ENCODE measurements at regions not wholly inside any gene's neighbourhood (a gene's known extent, or its start where the extent isn't known, plus 50 kb on each side); places are given as distances from the start of the nearest gene placed in this dataset.

DNA sequence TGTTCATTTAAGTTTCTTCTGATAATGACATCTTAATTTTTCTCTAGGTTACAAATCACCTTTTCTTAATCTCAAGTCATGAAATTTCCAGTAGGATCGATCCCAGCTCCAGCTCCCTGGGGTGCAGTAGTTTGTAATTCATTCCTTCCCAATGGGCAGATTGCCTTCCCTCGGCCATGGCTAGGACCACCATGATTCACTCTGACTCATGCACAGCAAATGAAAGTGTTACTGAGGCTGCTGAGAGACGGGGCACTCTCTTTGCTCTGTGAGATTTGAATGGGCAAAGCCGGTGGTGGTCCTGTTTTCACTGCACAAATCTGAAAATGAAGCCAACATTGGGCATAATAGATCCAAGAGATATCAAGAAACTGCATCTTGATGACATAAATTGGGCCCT lies 202.8 kb upstream of the IRS2 start:
- no peak for TF ChIP-seq EZH2phosphoT487 (IDR thresholded peaks at IDR 0.05; ENCODE audit: borderline replicate concordance, low read depth, low read length)
- TF ChIP-seq, protein P1, sequence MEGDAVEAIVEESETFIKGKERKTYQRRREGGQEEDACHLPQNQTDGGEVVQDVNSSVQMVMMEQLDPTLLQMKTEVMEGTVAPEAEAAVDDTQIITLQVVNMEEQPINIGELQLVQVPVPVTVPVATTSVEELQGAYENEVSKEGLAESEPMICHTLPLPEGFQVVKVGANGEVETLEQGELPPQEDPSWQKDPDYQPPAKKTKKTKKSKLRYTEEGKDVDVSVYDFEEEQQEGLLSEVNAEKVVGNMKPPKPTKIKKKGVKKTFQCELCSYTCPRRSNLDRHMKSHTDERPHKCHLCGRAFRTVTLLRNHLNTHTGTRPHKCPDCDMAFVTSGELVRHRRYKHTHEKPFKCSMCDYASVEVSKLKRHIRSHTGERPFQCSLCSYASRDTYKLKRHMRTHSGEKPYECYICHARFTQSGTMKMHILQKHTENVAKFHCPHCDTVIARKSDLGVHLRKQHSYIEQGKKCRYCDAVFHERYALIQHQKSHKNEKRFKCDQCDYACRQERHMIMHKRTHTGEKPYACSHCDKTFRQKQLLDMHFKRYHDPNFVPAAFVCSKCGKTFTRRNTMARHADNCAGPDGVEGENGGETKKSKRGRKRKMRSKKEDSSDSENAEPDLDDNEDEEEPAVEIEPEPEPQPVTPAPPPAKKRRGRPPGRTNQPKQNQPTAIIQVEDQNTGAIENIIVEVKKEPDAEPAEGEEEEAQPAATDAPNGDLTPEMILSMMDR (conservative IDR thresholded peaks at IDR 0.05; ENCODE audit: low read length) = no peak
- no peak overlapping the region for H3K27ac ChIP-seq (ENCODE audit: low read depth, low read length, poor library complexity, severe bottlenecking)
- H3K4me3 ChIP-seq (ENCODE audit: low read depth, low read length, poor library complexity, severe bottlenecking) = no peak overlapping the region
- no peaks in the 10 kb centered on the region for H3K9me3 ChIP-seq (ENCODE audit: low read length)
- H3K4me1 ChIP-seq (ENCODE audit: insufficient read depth, low read length, poor library complexity, severe bottlenecking) = no peaks in the 10 kb centered on the region
- POLR2A ChIA-PET = no interaction called here
- no peak overlapping the region for H3K4me2 ChIP-seq (ENCODE audit: low read length)
- intact Hi-C loops (cut with micrococcal nuclease; ENCODE audit: unreplicated experiment) = no loop called here
- CTCF ChIA-PET (ENCODE audit: unreplicated experiment) = no interaction called here
- H3K36me3 ChIP-seq (ENCODE audit: insufficient read depth, low read length) = no peaks in the 10 kb centered on the region
- H3K9me2 ChIP-seq (ENCODE audit: insufficient read depth, low read length) = no peaks in the 10 kb centered on the region
- DNase-seq (ENCODE audit: low spot score) = no peak
- H4K20me1 ChIP-seq (ENCODE audit: insufficient read depth, low read length) = no peaks in the 10 kb centered on the region
- no peak overlapping the region for H2AFZ ChIP-seq (ENCODE audit: low read length)
- BruUV-seq (replicated peaks) = no TSS peak
- H3K79me2 ChIP-seq (ENCODE audit: insufficient read depth, low read depth, low read length) = no peaks in the 10 kb centered on the region

DNA sequence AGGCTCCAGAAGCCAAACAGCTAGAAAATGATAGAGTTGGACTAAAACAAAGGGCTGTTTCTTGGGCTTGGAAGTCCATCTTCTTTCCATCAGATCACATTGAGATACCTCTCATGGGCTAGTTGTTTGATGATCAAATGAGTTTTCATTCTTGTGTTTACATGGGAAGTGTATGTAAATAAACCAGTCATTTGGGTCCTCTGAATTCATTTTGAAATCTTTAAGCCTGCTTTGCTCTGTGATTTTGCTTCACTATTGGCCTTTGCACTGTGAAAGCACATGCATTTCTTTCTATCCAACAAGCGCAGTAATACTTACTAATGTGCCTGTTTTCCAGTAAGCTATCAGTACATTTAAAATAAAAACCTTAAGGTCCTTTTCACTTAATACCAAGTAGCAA lies 200.5 kb upstream of the IRS2 start:
- Histone ChIP-seq H4K20me1 (ENCODE audit: insufficient read depth, low read length) (no peaks in the 10 kb centered on the region), H3K9me3 (ENCODE audit: low read length) (no peaks in the 10 kb centered on the region), H3K4me3 (ENCODE audit: low read depth, low read length, poor library complexity, severe bottlenecking) (no peak overlapping the region), H2AFZ (ENCODE audit: low read length) (no peak overlapping the region), H3K79me2 (ENCODE audit: insufficient read depth, low read depth, low read length) (no peaks in the 10 kb centered on the region), H3K4me1 (ENCODE audit: insufficient read depth, low read length, poor library complexity, severe bottlenecking) (no peaks in the 10 kb centered on the region), H3K4me2 (ENCODE audit: low read length) (no peak overlapping the region), H3K36me3 (ENCODE audit: insufficient read depth, low read length) (no peaks in the 10 kb centered on the region), H3K27ac (ENCODE audit: low read depth, low read length, poor library complexity, severe bottlenecking) (no peak overlapping the region), H3K9me2 (ENCODE audit: insufficient read depth, low read length) (no peaks in the 10 kb centered on the region)
- intact Hi-C loops (cut with micrococcal nuclease; ENCODE audit: unreplicated experiment) = no loop called here
- CTCF ChIA-PET (ENCODE audit: unreplicated experiment) = no interaction called here
- no peak for DNase-seq (ENCODE audit: low spot score)
- POLR2A ChIA-PET = interaction anchor here (1.7 kb wide), 1 partner anchor 9 kb away, joined by 3 read pairs; no protein-coding TSS in a partner anchor
- TF ChIP-seq, protein P1 (conservative IDR thresholded peaks at IDR 0.05; ENCODE audit: low read length) = no peak
- no peak for TF ChIP-seq EZH2phosphoT487 (IDR thresholded peaks at IDR 0.05; ENCODE audit: borderline replicate concordance, low read depth, low read length)
- no TSS peak for BruUV-seq (replicated peaks)

DNA sequence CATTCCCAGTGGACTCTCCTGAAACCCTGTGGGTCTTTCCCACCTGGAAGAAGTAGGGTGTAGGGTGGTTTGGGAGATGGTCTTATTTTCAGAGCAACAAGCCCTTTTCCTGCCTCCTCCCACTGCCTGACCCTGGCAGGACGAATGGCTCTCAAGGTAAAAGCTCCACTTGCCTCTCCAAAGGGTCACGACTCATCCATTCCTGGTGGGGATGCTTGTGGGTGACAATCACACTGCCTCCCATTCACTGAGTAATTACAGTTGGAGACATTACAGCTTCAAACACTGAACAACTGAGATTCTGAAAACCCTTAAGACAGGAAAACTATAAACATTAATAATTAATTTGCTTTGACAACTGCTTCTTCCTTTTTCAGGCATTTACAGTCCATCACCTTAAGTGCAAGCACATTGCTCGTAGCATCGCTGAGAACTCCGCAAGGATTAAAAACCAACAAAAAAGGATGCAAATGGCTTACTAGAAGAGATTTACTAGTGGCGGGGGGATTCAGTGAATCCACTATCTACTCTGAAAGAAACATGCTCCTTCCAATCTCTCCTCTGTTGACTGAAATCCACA lies 199.6 kb upstream of the IRS2 start:
- H3K27ac ChIP-seq (ENCODE audit: low read depth, low read length, poor library complexity, severe bottlenecking) = no peak overlapping the region
- BruUV-seq (replicated peaks) = no TSS peak
- no peak overlapping the region for H3K4me2 ChIP-seq (ENCODE audit: low read length)
- H3K36me3 ChIP-seq (ENCODE audit: insufficient read depth, low read length) = no peaks in the 10 kb centered on the region
- ChIA-PET CTCF (ENCODE audit: unreplicated experiment) (no interaction called here), POLR2A (interaction anchor here (1.7 kb wide), 1 partner anchor 8 kb away, joined by 3 read pairs; no protein-coding TSS in a partner anchor)
- no peak overlapping the region for H2AFZ ChIP-seq (ENCODE audit: low read length)
- H3K4me1 ChIP-seq (ENCODE audit: insufficient read depth, low read length, poor library complexity, severe bottlenecking) = no peaks in the 10 kb centered on the region
- H3K9me3 ChIP-seq (ENCODE audit: low read length) = no peaks in the 10 kb centered on the region
- no peaks in the 10 kb centered on the region for H3K79me2 ChIP-seq (ENCODE audit: insufficient read depth, low read depth, low read length)
- intact Hi-C loops (cut with micrococcal nuclease; ENCODE audit: unreplicated experiment) = no loop called here
- no peak for DNase-seq (ENCODE audit: low spot score)
- TF ChIP-seq EZH2phosphoT487 (IDR thresholded peaks at IDR 0.05; ENCODE audit: borderline replicate concordance, low read depth, low read length) = no peak
- TF ChIP-seq, protein P1 (conservative IDR thresholded peaks at IDR 0.05; ENCODE audit: low read length) = no peak
- H3K9me2 ChIP-seq (ENCODE audit: insufficient read depth, low read length) = no peaks in the 10 kb centered on the region
- no peak overlapping the region for H3K4me3 ChIP-seq (ENCODE audit: low read depth, low read length, poor library complexity, severe bottlenecking)
- H4K20me1 ChIP-seq (ENCODE audit: insufficient read depth, low read length) = no peaks in the 10 kb centered on the region
